ENCODE measurements at regions not wholly inside any gene's neighbourhood (a gene's known extent, or its start where the extent isn't known, plus 50 kb on each side); places are given as distances from the start of the nearest gene placed in this dataset.

DNA sequence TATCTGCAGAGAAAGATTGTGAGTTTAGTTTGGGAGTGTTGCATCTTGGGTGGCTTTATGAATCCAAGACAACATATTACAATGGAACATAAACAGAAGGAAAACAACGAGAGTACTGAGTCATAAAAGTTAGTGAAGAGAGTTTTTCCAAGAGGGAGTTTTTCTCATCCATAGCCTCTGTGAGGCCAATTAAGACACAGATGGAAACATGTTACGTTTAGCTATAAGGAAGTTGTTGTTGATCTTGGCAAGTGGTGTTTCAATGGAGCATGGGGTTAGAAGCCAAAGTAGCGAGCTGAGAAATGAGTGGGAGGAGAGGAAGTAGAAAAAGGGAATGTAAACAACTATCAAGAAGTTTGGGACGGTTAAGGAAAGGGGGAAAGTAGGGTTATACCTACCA, 53.3 kb upstream of the SPATA31D4 start:
- TF ChIP-seq, protein P1, sequence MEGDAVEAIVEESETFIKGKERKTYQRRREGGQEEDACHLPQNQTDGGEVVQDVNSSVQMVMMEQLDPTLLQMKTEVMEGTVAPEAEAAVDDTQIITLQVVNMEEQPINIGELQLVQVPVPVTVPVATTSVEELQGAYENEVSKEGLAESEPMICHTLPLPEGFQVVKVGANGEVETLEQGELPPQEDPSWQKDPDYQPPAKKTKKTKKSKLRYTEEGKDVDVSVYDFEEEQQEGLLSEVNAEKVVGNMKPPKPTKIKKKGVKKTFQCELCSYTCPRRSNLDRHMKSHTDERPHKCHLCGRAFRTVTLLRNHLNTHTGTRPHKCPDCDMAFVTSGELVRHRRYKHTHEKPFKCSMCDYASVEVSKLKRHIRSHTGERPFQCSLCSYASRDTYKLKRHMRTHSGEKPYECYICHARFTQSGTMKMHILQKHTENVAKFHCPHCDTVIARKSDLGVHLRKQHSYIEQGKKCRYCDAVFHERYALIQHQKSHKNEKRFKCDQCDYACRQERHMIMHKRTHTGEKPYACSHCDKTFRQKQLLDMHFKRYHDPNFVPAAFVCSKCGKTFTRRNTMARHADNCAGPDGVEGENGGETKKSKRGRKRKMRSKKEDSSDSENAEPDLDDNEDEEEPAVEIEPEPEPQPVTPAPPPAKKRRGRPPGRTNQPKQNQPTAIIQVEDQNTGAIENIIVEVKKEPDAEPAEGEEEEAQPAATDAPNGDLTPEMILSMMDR (IDR thresholded peaks at IDR 0.05) = no peak
- no peak for TF ChIP-seq ZFX (IDR thresholded peaks at IDR 0.05; ENCODE audit: borderline replicate concordance)
- no peak overlapping the region for H3K27ac ChIP-seq

DNA sequence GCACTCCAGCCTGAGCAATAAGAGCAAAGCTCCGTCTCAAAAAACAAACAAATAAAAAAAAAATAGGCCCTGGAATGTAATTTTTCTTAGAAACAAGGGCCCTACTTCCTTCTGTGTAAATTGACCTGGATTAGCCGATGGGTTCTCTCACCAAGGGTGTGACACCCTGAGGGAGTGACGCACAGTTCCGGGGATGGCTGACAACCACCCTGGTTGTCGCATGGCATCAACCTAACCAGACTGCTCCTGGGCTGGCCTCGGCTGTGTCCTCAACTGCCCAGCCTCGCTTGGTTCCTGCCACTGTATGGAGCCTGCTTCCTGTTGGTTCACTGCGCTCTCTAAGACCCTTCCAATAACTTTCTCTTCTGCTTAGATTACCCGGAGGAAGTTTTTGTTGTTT, 51.2 kb upstream of the SPATA31D4 start:
- TF ChIP-seq, protein P1 (IDR thresholded peaks at IDR 0.05) = no peak
- TF ChIP-seq ZFX (IDR thresholded peaks at IDR 0.05; ENCODE audit: borderline replicate concordance) = no peak
- no peak overlapping the region for H3K27ac ChIP-seq

All from 22Rv1 (cell line).